ENCODE measurements at regions not wholly inside any gene's neighbourhood (a gene's known extent, or its start where the extent isn't known, plus 50 kb on each side); places are given as distances from the start of the nearest gene placed in this dataset.

DNA sequence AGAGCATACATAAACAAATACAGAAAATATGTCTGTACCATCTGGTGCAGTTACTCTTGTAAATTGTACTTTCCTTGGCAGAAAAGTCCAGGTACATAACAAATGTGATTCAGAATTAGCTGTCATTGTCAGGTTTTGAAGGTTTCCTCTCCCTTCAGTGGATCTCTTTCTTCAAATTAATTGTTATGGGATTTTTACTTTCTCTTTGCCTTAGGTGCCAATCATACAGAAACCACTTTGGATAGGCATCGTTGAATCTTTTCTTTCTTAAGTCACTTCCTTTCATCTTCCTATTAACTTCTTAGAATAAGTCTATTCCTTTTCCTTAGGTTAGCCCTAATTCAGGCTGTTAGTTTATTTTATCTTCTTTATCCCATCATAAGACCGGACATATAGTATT is 1992.1 kb upstream of the IGFBP7 start:
- no peaks in the 10 kb centered on the region for H3K36me3 ChIP-seq (ENCODE audit: control insufficient read depth in 3 of 3, insufficient read depth in 2 of 3, low read depth in 1 of 3, low read length in 3 of 3)
- no peaks in the 10 kb centered on the region for H3K4me1 ChIP-seq (ENCODE audit: control insufficient read depth in 3 of 3, insufficient read depth in 2 of 3, low read depth in 1 of 3, low read length in 2 of 3)
- H3K4me3 ChIP-seq (ENCODE audit: low read depth in 1 of 3, low read length in 3 of 3), result no peak overlapping the region
- 78 to 85% (median 82%) methylated on average over 2 of the region's 2 CpGs for WGBS, 3 donors
- no peak for DNase-seq
- no peaks in the 10 kb centered on the region for H3K27me3 ChIP-seq (ENCODE audit: control insufficient read depth in 3 of 3, insufficient read depth in 3 of 3, low read length in 3 of 3)
- FAIRE-seq, result no peak
- H3K9me3 ChIP-seq (ENCODE audit: control insufficient read depth in 2 of 2, insufficient read depth in 1 of 2, low read depth in 1 of 2, low read length in 1 of 2), result no peaks in the 10 kb centered on the region
- H3K27ac ChIP-seq (ENCODE audit: low read depth in 1 of 3, low read length in 2 of 3), result no peak overlapping the region

DNA sequence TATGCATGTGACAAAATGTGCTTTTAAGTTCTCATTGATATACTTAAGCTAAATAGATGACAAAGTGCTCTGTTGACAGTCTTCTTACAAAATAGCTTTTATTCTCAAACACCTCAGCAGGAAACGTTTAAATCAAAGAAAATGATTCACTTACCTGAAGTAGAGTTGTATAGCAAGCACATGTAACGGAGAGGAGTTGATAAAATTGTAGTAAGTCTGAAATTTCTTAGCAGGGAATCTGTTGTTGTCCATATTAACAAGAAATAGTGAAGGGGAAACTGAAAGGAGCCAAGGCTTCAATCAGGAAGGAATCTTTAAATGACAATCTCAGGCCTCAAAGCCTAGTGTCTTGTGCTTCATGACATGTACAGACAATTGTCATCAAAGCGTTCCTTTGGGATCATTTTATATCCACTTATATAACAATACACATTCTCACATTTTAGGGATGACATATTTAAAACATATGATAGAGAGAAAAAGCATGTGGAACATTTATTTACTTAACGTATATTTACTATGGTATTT is 2010.2 kb upstream of the IGFBP7 start:
- no peaks in the 10 kb centered on the region for H3K36me3 ChIP-seq (ENCODE audit: control insufficient read depth in 3 of 3, insufficient read depth in 2 of 3, low read depth in 1 of 3, low read length in 3 of 3)
- FAIRE-seq (no peak), DNase-seq (no peak)
- no peaks in the 10 kb centered on the region for H3K9me3 ChIP-seq (ENCODE audit: control insufficient read depth in 2 of 2, insufficient read depth in 1 of 2, low read depth in 1 of 2, low read length in 1 of 2)
- no peaks in the 10 kb centered on the region for H3K4me1 ChIP-seq (ENCODE audit: control insufficient read depth in 3 of 3, insufficient read depth in 2 of 3, low read depth in 1 of 3, low read length in 2 of 3)
- H3K27ac ChIP-seq (ENCODE audit: low read depth in 1 of 3, low read length in 2 of 3), result no peak overlapping the region
- no peak overlapping the region for H3K4me3 ChIP-seq (ENCODE audit: low read depth in 1 of 3, low read length in 3 of 3)
- 64 to 72% (median 72%) methylated on average over 4 of the region's 4 CpGs for WGBS, 3 donors
- no peaks in the 10 kb centered on the region for H3K27me3 ChIP-seq (ENCODE audit: control insufficient read depth in 3 of 3, insufficient read depth in 3 of 3, low read length in 3 of 3)

DNA sequence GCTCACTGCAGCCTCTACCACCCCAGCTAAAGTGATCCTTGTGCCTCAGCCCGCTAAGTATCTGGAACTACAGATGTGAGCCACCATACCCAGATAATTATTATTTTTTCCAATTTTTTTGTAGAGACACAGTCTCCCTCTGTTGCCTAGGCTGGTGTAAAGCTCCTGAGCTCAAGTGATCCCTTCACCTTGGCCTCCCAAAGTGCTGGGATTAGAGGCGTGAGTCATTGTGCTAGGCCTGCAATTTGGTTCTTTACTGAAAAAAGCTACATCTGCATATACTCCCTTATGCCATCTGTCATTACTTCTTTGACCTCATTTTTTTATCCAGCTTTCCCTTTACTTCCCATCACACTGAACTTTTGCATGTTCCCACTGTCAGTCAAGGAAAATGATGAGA is 2012.4 kb upstream of the IGFBP7 start:
- FAIRE-seq (no peak), DNase-seq (no peak)
- WGBS, 3 donors, result 32 to 39% (median 36%) methylated on average over 2 of the region's 2 CpGs
- H3K36me3 ChIP-seq (ENCODE audit: control insufficient read depth in 3 of 3, insufficient read depth in 2 of 3, low read depth in 1 of 3, low read length in 3 of 3), result no peaks in the 10 kb centered on the region
- no peak overlapping the region for H3K4me3 ChIP-seq (ENCODE audit: low read depth in 1 of 3, low read length in 3 of 3)
- H3K4me1 ChIP-seq (ENCODE audit: control insufficient read depth in 3 of 3, insufficient read depth in 2 of 3, low read depth in 1 of 3, low read length in 2 of 3), result no peaks in the 10 kb centered on the region
- peaks cover 0 to 1% of the 10 kb centered on the region in 2 donors for H3K9me3 ChIP-seq (ENCODE audit: control insufficient read depth in 2 of 2, insufficient read depth in 1 of 2, low read depth in 1 of 2, low read length in 1 of 2)
- H3K27me3 ChIP-seq (ENCODE audit: control insufficient read depth in 3 of 3, insufficient read depth in 3 of 3, low read length in 3 of 3), result no peaks in the 10 kb centered on the region
- no peak overlapping the region for H3K27ac ChIP-seq (ENCODE audit: low read depth in 1 of 3, low read length in 2 of 3)

DNA sequence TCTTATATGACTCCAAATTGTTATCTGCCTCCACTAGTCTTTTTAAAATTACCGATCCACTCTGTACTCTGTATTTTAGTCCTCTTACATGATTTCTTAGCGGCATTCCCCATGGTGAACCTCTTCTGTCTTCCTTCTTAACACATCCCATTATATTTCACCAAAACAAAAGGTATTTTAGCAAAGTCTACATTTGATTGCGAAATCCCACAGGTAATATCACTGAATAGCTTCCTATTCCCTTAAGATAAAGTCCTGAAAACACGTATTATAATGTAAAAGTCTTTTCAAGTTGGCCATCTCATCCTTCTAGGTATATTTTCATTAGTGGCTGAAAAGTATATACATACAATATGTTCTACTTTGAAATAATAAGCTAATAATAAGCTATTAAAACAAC is 2016.0 kb upstream of the IGFBP7 start:
- no peak overlapping the region for H3K4me3 ChIP-seq (ENCODE audit: low read depth in 1 of 3, low read length in 3 of 3)
- H3K9me3 ChIP-seq (ENCODE audit: control insufficient read depth in 2 of 2, insufficient read depth in 1 of 2, low read depth in 1 of 2, low read length in 1 of 2), result peaks cover 0 to 1% of the 10 kb centered on the region in 2 donors
- no peaks in the 10 kb centered on the region for H3K4me1 ChIP-seq (ENCODE audit: control insufficient read depth in 3 of 3, insufficient read depth in 2 of 3, low read depth in 1 of 3, low read length in 2 of 3)
- H3K27me3 ChIP-seq (ENCODE audit: control insufficient read depth in 3 of 3, insufficient read depth in 3 of 3, low read length in 3 of 3), result no peaks in the 10 kb centered on the region
- no peaks in the 10 kb centered on the region for H3K36me3 ChIP-seq (ENCODE audit: control insufficient read depth in 3 of 3, insufficient read depth in 2 of 3, low read depth in 1 of 3, low read length in 3 of 3)
- WGBS, 3 donors, result 62 to 85% (median 75%) methylated on average over 4 of the region's 4 CpGs
- H3K27ac ChIP-seq (ENCODE audit: low read depth in 1 of 3, low read length in 2 of 3), result no peak overlapping the region
- FAIRE-seq (no peak), DNase-seq (no peak)

DNA sequence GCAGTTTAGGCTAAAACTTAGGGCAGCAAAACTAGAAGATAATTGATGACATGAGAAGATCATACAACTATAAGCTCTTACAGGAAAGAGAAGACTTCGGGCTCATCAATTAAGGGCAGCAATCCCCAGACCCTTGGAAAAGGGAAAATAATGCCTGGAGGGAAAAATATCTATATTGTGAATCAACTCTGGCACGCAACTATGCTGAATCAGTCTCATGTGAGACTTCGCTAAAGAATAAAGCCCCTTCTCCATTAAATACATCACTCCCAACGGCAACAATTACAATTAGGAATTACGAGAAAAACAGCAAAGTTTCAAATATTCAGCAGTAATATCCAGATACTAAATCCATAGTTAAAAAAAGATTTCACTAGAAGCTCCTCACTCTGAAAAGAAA is 2016.8 kb upstream of the IGFBP7 start:
- H3K27ac ChIP-seq (ENCODE audit: low read depth in 1 of 3, low read length in 2 of 3), result no peak overlapping the region
- FAIRE-seq (no peak), DNase-seq (no peak)
- peaks cover 0 to 1% of the 10 kb centered on the region in 2 donors for H3K9me3 ChIP-seq (ENCODE audit: control insufficient read depth in 2 of 2, insufficient read depth in 1 of 2, low read depth in 1 of 2, low read length in 1 of 2)
- H3K4me1 ChIP-seq (ENCODE audit: control insufficient read depth in 3 of 3, insufficient read depth in 2 of 3, low read depth in 1 of 3, low read length in 2 of 3), result no peaks in the 10 kb centered on the region
- WGBS, 3 donors, result 85 to 86% (median 85%) methylated on average over 5 of the region's 5 CpGs
- H3K36me3 ChIP-seq (ENCODE audit: control insufficient read depth in 3 of 3, insufficient read depth in 2 of 3, low read depth in 1 of 3, low read length in 3 of 3), result no peaks in the 10 kb centered on the region
- H3K27me3 ChIP-seq (ENCODE audit: control insufficient read depth in 3 of 3, insufficient read depth in 3 of 3, low read length in 3 of 3), result no peaks in the 10 kb centered on the region
- no peak overlapping the region for H3K4me3 ChIP-seq (ENCODE audit: low read depth in 1 of 3, low read length in 3 of 3)

DNA sequence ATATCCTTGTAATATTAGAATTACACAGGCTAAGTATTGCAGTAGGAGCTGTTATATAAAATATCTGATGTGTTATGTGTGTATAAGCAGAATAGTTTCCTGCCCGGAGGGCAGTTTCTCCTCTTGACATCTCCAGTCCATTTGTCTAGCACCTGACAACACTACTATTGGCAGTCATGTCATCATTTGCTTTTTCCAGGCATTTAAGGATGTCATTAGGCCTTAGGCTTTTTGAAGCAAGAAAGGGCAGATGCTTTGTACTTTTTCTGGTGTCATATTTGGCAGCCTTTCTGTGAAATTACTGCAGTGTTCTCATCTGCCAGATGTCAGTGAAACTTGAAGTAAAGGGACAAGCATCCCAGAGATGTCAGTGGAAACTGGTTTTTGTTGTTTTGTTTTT is 2017.6 kb upstream of the IGFBP7 start:
- no peaks in the 10 kb centered on the region for H3K27me3 ChIP-seq (ENCODE audit: control insufficient read depth in 3 of 3, insufficient read depth in 3 of 3, low read length in 3 of 3)
- no peak for FAIRE-seq

DNA sequence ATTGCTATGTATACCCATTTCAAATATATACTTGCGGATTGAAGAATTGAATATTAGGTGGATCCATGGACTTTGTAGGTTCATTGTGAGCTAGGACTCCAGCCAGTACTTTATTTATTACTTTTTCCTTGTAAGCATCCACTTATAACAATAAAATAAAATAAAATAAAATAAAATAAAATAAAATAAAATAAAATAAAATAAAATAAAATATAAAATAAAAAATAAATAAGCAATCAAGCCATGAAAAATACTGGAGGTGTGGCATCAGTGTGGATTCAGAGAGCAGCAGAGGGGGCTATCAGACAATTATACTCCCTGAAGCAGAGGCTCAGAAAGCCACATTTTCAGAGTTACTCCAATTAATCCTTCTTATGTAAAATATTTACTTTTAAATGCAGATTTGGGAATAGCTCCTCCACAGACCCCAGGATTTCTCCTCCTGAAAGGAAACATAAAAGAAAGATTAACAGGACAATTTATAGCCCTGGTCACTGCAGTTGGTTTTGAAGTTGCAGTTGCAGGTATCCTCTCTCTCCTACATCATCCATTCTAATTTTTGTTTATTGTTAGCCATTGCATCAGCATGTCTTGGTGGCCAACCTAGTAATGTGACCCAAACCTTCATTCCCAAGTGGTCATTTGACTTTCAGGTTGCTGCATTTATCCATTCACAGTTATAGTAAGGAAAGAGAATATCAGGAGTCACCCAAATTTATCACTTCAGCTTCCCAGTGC is 2025.2 kb upstream of the IGFBP7 start:
- WGBS, 3 donors, result 91 to 94% (median 91%) methylated on average over 1 of the region's 1 CpG
- Histone ChIP-seq H3K27me3 (ENCODE audit: control insufficient read depth in 3 of 3, insufficient read depth in 3 of 3, low read length in 3 of 3) (no peaks in the 10 kb centered on the region), H3K4me1 (ENCODE audit: control insufficient read depth in 3 of 3, insufficient read depth in 2 of 3, low read depth in 1 of 3, low read length in 2 of 3) (no peaks in the 10 kb centered on the region), H3K4me3 (ENCODE audit: low read depth in 1 of 3, low read length in 3 of 3) (no peak overlapping the region), H3K9me3 (ENCODE audit: control insufficient read depth in 2 of 2, insufficient read depth in 1 of 2, low read depth in 1 of 2, low read length in 1 of 2) (peaks cover 0 to 2% of the 10 kb centered on the region in 2 donors), H3K27ac (ENCODE audit: low read depth in 1 of 3, low read length in 2 of 3) (no peak overlapping the region), H3K36me3 (ENCODE audit: control insufficient read depth in 3 of 3, insufficient read depth in 2 of 3, low read depth in 1 of 3, low read length in 3 of 3) (no peaks in the 10 kb centered on the region)
- FAIRE-seq (no peak), DNase-seq (no peak)

More for the DNA sequence above, 2017.6 kb upstream of the IGFBP7 start:
- Histone ChIP-seq H3K27ac (ENCODE audit: low read depth in 1 of 3, low read length in 2 of 3) (no peak overlapping the region), H3K4me3 (ENCODE audit: low read depth in 1 of 3, low read length in 3 of 3) (no peak overlapping the region), H3K36me3 (ENCODE audit: control insufficient read depth in 3 of 3, insufficient read depth in 2 of 3, low read depth in 1 of 3, low read length in 3 of 3) (no peaks in the 10 kb centered on the region), H3K4me1 (ENCODE audit: control insufficient read depth in 3 of 3, insufficient read depth in 2 of 3, low read depth in 1 of 3, low read length in 2 of 3) (no peaks in the 10 kb centered on the region), H3K9me3 (ENCODE audit: control insufficient read depth in 2 of 2, insufficient read depth in 1 of 2, low read depth in 1 of 2, low read length in 1 of 2) (peaks cover 0 to 1% of the 10 kb centered on the region in 2 donors)
- 67 to 84% (median 82%) methylated on average over 1 of the region's 1 CpG for WGBS, 3 donors
- DNase-seq, result no peak

DNA sequence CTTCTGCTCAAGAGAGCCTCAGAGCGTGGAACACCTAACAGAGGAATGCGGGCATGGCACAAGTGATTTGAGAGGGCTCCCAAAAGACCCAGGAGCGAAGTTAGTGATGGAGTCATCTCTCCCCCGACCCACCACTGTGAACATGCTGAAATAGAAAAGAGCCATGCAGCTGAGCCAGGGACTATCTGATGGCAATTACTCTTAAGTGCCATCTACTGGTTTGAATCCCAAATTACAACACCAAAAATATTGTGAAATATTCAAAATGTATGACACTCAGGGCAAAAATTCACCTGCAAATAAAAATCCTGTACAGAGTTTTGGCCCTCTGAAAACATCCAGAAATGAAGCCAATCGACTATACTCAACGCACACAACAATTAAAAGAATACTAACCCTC is 2038.9 kb upstream of the ADGRL3 start:
- Histone ChIP-seq H3K36me3 (ENCODE audit: control insufficient read depth in 3 of 3, insufficient read depth in 2 of 3, low read depth in 1 of 3, low read length in 3 of 3) (no peaks in the 10 kb centered on the region), H3K27me3 (ENCODE audit: control insufficient read depth in 3 of 3, insufficient read depth in 3 of 3, low read length in 3 of 3) (no peaks in the 10 kb centered on the region), H3K4me3 (ENCODE audit: low read depth in 1 of 3, low read length in 3 of 3) (no peak overlapping the region), H3K9me3 (ENCODE audit: control insufficient read depth in 2 of 2, insufficient read depth in 1 of 2, low read depth in 1 of 2, low read length in 1 of 2) (peaks cover 0 to 5% of the 10 kb centered on the region in 2 donors), H3K27ac (ENCODE audit: low read depth in 1 of 3, low read length in 2 of 3) (no peak overlapping the region), H3K4me1 (ENCODE audit: control insufficient read depth in 3 of 3, insufficient read depth in 2 of 3, low read depth in 1 of 3, low read length in 2 of 3) (no peaks in the 10 kb centered on the region)
- WGBS, 3 donors, result 68 to 79% (median 74%) methylated on average over 6 of the region's 6 CpGs
- no peak for FAIRE-seq
- no peak for DNase-seq

DNA sequence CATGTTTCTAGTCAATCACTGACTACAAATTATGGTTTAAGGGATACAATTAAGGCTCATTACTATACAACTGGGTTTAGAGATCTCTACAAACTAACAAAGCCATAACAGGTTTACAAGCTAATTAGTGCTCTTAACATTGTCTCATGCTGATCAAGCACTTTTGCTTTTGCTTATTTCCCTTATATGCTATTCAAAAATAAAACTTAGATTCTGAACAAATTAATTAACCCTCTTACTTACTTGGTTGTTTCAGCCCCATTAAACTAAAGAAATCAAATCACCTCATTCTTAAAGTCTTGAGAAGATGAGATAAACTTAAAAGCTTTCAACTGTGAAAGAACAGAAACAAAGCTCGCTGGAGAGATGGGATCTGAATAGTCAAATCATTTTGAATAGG is 2024.5 kb upstream of the ADGRL3 start:
- 57 to 72% (median 63%) methylated on average over 1 of the region's 1 CpG for WGBS, 3 donors
- FAIRE-seq, result no peak
- Histone ChIP-seq H3K36me3 (ENCODE audit: control insufficient read depth in 3 of 3, insufficient read depth in 2 of 3, low read depth in 1 of 3, low read length in 3 of 3) (no peaks in the 10 kb centered on the region), H3K4me1 (ENCODE audit: control insufficient read depth in 3 of 3, insufficient read depth in 2 of 3, low read depth in 1 of 3, low read length in 2 of 3) (no peaks in the 10 kb centered on the region), H3K27me3 (ENCODE audit: control insufficient read depth in 3 of 3, insufficient read depth in 3 of 3, low read length in 3 of 3) (no peaks in the 10 kb centered on the region), H3K27ac (ENCODE audit: low read depth in 1 of 3, low read length in 2 of 3) (no peak overlapping the region), H3K4me3 (ENCODE audit: low read depth in 1 of 3, low read length in 3 of 3) (no peak overlapping the region), H3K9me3 (ENCODE audit: control insufficient read depth in 2 of 2, insufficient read depth in 1 of 2, low read depth in 1 of 2, low read length in 1 of 2) (no peaks in the 10 kb centered on the region)
- no peak for DNase-seq
